GM18502 (cell line): ENCODE measurements at regions not wholly inside any gene's neighbourhood (a gene's known extent, or its start where the extent isn't known, plus 50 kb on each side); places are given as distances from the start of the nearest gene placed in this dataset.
A peak's percentile ranks its signal among the peaks of the same experiment; 100 is the strongest.

Experiments used
- ATAC-seq: cut with Tn5 transposase; IDR thresholded peaks from one replicate; pipeline ENCODE4 v1.9.1; 2021; ENCODE audit warnings: mild to moderate bottlenecking; ENCODE audit not compliant: unreplicated experiment, poor library complexity

DNA sequence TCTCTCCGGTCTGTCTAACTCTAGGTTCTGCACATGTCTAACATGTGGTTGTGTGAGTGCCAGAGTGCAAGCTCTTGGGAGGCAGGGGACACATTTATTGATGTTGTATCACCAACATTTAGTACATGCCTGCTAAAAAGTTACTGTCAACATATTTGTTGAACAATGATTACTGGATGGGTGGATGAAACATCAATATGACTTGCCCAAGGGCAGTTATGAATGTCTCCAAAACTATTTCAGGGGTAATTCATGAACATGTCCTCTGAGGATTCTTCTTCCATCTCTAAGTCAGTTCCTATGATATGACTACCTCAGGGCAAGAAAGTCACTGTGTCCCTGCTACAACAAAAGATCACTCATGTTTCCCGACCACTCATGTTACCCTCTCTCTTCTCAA, 91.3 kb upstream of the STEAP1B start:
- no peak for ATAC-seq

DNA sequence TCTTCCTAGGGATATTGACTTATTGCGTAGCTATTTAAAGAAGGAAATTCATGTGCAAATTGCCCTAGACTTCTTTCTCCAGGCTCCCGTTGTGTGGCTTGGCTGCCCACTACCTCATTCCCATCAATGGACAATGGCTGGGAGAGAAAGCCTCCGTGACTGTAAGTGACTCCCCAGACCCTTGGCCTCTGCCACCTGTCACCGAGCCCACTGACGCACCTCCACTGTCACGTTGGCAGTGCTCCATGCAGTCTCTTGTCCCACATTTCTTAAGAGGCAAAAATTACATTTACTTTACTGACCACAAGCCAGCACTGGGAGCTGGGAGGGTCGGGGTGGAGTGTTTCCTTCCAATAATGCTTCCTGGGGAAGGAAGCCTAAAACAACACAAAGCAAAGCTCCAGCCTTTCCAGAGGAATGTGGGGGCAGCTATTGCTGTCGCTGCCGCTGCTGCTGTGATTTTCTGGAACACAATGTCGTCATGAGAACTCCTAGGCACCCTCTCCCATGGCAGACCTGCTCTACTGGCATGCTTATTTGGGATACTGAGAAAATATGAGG, 89.7 kb upstream of the STEAP1B start:
- ATAC-seq, result no peak

DNA sequence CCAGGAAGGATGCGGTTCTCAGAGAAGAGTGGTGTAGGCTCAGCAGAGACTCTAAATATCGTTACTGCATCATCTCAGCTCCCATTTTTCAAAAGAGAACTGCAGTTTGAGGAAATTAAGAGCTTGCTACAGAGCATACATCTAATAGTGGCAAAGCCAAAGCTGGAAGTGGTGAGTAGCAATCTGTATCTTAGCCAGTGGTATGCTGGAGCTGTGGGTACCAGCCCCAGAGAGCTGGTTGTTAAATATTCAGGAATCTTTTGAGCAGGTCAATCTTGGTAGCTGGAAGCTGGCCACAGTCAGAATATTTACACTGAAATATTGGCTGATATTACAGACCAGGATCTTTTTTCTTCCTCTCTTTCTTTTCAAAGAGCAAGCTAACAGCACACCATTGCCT, 88.4 kb upstream of the STEAP1B start:
- ATAC-seq, result no peak

DNA sequence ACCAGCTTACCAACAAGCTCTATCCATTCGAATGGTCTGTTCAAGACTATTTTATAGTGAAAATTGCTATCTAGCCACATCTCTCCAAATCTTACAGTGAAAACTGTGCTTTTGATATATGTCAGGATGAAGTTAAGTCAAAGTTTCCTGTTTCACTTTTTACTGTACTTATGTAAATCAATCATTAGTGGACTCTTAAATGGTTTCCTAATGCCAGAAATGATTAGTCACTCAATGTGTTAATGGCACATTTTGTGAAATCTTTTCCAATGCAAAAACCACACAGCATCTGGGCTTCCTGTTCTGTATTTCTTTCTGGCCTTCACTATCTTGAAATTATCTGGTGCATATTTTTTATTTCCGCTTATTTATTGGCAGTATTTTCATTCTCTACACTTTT, 87.3 kb upstream of the STEAP1B start:
- ATAC-seq, result no peak

DNA sequence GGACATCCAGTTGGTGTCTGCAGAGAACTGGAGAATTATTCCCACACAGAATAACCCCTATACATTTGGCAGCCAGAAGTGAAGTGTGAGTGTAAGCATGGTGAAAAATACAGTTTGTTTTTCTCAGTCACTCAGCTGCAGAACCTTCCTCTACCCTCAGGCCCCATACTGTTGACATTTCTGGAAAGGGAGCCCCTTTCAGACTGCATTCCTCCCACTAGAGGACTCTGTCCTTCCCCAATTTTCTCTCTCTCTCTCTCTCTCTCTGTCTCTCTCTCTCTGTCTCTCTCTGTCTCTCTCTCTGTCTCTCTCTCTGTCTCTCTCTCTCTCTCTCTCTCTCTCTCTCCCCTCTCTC, 86.8 kb upstream of the STEAP1B start:
- ATAC-seq, result no peak

DNA sequence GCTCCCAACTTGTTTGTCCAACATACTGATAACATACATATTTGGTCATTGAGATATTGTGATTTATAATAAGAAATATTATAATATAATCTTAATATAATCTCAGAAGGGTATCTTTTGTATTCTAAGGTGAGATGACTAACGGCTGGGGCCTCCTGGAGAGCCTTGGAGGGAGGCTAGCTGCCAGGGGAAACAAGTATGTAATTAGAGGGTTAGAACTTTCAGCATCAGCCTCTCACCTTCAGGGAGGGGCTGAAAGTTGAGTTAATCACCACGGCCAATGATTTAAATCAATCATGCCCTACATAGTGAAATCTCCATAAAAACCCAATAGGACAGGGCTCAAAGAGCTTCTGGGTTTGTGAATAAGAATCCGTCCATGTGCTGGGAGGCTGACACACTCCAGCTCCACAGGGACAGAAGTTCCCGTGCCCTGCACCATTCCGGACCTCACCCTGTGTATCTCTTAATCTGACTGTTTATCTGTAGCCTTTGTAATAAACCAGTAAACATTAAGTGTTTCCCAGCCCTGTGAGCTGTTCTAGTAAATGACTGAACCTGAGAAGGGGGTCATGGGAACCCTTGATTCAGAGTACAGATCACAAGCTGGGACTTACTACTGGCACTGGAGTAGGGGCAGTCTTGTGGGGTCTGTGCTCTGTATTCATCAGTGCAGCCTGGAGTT, 86.3 kb upstream of the STEAP1B start:
- no peak for ATAC-seq

DNA sequence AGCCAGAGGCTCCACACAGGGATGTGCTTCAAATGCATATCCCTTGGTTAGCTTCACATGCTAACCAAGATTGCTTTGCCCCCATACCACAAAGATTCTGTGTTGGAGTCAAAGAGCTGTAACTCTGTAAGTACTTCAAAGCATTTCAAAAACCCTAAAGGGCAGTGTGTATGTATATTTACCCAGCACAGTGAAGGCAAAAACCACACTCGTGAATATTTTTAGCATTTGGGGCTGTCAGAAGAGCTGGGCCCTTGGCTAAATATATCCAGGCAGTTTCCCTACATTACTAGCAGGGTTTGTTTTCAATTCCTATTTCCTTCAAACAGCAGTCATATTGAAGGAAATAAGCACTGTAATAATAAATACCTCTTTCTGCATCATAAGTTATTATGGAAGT, 84.2 kb upstream of the STEAP1B start:
- peak; percentile 66 for ATAC-seq

DNA sequence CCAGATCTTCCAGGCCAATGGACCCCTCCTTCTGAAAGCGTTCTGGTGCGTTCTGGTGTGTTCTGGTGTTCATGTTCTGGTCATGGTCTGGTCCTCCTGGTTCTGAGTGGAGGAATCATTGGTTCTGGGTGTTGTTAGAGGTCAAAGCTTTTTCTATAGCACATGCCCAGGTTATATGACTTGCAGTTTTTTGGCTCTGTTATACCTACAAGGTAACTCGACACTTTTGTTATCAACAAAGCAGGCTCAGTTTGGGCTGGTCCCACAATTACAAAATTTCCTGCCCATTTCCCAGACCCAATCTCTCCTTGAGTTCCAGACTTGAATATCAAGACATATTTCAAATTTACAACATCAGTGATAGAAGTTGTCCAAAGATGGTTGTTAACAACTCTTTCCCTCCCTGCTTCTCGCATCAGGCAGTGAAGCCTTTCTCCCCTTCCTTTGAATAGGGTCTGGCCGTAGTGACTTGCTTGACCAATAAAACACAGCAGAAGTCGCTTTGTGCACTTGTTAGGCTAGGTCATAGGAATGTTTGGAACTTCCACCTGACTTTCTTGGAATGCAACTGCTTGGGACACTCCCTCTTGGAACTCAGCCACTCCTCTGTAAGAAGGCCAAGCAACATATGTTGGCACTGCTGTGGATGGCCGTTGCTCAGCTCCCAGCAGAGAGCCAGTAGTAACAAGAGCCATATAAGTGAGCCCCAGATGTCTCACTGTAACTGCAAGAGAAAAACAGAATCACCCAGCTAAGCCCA, 83.1 kb upstream of the STEAP1B start:
- no peak for ATAC-seq

DNA sequence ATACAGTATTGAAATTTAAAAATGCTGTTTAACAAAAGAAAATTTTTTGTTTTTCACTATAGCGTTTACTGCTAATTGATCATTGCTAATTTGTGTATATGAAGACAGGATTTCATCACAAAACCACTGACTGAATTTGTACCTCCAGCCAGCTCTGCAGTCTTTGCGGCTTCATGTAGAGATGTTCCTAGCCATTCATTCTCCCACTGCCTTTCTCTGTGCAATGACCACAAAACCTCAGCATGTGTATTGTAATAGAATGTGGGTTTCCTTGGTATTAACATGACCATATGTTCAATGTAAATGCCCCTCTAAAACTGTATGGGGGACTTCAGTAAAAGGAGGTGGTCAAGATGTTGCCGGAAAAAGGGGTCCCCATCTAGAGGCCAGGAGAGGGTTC, 81.1 kb upstream of the STEAP1B start:
- no peak for ATAC-seq

DNA sequence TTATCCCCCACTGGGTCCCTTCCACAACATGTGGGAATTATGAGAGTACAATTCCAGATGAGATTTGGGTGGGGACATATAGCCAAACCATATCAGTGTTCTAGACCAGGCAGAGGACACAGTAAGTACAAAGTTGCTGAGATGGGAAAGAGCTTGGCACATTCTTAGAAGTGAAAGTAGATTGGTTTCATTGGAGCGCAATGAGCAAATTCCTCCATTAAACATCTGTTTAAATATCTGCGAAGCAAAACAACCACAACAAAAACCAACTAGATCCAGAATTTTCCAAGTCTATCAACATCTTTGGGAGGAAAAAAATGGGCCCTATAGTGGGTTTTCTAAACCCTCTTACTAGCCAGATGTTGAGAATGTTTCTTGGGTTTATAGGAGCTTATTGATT, 80.0 kb upstream of the STEAP1B start:
- ATAC-seq, result no peak

DNA sequence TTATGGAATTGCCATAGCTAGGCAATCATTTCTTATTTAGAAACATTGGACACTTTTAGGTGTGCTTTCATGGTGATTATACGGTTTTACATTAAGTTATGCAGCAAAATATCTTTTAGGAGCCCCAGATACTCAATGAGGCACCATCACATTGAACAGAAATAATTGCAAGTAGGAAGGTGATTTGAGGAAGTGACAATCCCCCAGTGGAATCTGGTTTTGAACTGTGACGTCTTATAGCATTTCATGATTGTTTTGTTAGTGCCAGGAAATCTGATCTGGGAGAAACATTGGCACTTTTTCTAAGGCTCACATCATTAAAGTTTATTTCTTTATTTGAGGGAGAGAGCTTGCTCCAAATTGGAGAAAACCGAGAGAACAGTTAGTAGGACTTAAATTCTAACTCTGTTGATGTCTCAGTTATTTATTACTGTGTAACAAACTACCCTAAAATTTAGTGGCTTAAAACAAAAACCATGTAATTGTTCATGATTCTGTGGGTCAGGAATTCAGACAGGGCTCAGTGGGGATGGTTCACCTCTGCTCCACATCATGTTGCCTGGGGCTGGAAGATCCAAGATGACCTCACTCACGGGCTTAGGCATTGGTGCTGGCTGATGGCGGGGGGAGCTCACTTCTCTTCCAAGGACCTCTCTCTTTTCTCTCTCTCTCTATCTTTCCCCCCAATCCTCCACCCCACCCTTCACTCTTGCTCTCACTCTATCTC, 78.2 kb upstream of the STEAP1B start:
- no peak for ATAC-seq

DNA sequence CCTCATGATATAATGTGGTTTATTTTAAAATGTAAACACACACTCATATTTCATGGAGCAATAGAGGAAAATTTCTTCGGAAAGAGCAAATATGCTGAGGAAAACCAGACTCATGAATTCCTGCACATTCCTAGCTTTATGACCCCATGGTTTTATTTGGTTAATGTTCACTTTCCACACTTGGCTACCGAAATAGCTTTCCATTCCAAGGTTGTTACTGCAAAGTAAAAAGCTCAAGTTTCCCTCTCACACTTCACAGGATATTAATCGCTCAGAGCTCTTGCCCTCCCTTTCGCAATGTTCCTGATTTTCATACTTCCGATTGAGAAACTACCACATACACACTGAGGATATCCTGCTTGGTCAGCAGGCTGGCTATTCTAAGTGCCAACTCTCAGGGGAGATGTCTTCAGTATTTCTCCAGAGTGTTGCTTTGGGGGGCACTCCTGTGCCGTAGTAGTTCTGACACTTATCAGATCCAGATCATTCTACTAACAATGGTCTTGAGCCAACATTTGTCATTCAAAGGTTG, 77.5 kb upstream of the STEAP1B start:
- no peak for ATAC-seq

DNA sequence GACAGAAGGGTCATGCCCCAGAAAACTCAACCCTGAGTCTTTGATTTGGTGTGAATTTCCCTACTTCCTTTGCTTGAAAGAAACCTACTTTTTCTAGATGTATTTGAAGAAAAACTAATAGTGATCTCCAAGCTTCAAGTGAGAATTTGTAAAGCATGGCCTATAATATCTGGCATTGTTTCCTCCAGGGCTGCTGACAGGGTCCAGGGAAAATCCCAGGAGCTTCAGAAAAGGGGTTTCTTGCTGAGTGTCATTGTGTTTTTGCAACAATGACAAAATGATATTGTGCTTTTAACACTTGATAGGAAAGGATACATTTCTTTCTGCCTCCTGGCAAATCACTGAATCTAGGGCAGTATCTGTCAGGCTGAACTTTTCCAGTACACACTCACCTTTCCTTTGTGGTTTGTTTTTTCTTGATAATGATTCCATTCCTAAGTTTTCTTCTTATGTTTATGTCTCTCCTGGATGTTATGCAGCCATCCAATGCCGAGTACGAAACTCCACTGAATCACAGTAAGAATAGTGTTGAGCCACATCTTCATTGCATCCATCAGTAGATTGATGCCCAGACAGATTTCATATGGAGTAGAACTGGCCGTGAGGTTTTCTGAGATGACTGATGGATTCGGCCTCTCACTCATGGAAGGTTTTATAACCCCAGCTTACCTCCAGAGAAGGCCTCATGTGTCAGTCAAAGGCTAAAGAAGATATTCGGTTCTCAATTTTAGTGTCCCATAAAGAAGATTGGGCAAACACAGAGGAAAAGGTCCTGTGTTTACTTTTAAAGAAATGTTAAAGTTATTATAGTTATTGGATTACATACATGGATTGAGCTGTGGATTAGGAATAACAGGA, 76.9 kb upstream of the STEAP1B start:
- no peak for ATAC-seq

DNA sequence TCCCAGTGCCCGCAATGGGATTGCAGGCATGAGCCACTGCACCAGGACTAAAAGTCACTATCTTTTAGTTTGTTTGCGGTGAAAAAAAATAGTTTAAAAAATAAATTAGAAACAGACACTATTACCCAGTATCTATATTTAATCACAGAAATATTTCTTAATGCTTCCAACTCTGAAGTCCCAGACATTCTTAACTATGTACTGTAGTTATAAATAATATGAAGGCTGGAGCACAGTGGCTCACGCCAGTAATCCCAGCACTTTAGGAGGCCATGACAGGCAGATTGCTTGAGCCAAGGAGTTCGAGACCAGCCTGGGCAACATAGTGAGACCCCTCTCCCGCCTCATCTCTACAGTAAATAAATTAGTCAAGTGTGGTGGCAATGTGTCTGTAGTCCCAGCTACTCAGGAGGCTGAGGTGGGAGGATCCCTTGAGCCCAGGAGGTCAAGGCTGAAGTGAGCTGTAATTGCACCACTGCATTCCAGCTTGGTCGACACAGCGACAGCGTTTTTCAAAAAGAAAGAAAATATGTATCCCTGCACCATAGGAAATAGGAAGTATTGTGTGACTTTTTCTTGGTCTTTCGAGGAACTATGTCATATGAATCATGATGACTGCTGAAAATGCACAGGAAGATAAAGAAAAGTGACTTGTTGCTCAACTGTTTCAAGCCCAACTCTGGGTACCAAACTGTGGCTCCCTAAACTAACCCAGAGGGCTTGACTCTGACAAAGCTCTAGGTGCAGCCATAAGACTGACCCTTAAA, 74.9 kb upstream of the STEAP1B start:
- ATAC-seq, result no peak

DNA sequence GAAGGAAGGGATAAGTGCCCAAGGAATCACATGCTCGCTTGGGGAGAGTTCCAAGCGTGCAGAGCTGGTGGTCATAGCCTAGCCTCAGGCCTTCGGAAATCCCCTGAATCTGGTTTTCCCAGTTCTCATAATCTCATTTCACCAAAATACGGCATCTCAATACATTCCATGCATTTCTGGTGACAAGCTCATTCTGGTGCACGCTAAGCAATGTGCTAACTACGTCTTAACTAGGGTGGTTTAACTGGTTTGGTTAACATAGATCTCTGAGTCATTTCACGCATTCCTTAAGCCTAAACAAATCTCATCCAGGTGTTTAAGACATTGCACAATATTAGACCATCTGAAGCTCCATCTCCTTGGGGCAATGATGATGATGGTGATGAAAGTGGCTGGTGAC, 72.9 kb upstream of the STEAP1B start:
- ATAC-seq, result no peak

DNA sequence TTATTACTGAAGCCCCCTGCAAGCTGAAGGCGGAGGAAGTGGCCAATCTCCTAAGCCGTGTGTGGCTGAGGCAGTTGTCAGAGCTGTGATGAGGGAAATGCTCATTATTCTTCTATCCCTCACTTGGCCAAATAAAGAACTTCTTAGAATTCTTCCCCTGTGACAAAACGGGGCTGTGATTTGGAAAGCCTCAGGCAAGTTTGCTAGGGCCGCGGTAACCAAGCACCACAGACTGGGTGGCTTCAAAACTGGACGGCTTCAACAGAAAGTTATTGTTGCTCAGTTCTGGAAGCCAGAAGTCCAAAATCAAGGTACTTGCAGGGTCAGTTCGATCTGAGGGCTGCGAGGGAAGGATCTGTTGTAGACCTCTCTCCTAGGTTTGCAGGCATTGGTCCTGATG, 72.3 kb upstream of the STEAP1B start:
- ATAC-seq, result no peak

DNA sequence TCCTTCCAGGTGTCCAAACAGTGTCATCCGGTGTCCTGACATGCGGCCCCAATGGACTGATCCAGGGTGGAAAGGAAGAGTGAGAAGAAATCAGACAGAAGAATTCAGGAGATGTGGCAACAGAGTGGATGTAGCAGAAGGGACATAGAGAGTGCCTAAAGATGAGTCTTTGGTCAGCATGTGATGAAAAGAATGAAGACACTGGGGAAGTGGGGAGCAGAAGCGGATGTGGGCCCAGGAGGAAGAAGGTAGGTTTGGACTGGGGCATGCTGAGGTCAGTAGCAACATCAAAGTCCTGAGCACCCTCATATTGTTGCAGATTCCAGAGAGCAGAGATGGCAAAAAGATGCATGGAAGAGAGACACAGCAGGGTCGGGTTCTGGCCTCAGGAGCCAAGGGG, 71.8 kb upstream of the STEAP1B start:
- ATAC-seq, result no peak

DNA sequence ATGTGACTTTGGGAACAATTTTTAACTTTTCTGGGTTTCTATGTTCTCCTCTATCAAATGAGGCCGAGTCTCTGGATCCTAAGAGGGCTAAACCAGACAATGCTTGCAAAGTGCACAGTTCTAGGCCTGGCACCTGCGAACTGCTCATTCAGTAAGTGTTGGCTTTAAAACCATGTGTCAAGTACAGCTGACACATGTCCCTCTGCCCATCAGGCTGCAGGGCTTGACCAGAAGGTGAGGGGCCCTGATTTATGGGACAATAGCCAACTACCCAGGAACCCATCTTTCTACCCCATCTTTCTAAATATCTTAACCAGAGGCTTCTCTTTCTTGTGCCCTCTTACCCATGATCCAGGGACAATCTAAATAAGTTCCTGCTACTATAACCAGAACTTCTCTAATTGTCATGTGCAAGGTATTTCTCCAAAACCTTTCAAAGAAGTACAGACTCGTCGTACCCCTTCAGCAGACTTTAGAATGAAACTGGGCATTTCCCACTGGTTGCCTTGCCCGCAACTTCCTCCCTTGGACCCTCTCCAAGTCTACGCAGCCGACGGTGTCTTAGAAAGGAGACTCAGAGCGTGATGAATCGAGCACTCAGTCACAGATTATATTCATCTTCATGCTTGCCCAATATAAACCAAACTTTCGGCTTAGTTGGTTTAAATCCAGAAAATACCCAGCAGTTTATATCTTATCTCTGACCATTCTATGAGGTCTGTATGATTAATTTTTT, 69.8 kb upstream of the STEAP1B start:
- no peak for ATAC-seq

DNA sequence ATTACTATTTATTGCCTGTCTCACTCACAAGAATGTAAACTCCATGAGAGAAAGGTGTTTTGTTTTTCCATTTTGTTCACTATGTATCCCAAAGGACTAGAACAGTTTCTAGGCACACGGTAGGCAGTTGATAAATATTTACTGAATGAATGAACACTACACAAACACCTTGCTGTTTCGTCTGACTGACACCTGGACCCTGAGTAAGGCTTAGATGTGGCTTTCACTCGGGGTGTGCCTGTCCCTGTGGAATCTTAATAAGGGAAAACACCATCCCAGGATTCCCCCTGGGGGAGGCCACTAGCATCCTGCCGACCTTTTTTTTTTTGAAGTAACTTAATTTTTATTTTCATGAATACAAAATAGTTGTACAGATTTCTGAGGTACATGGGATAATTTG, 66.6 kb upstream of the STEAP1B start:
- no peak for ATAC-seq
